HEK293 (cell line): ENCODE measurements at regions not wholly inside any gene's neighbourhood (a gene's known extent, or its start where the extent isn't known, plus 50 kb on each side); places are given as distances from the start of the nearest gene placed in this dataset.

Experiments
- CTCF ChIA-PET: fragments of 350-600 bp; formaldehyde crosslinking; extraction: SDS; loops from one replicate; lab custom pipeline; 2021; ENCODE audit warnings: antibody characterized with exemption; lab: Yijun Ruan, JAX
- POLR2A ChIA-PET: fragments of 300-600 bp; formaldehyde crosslinking; extraction: SDS; loops from one replicate; lab custom pipeline; 2020; ENCODE audit warnings: antibody characterized with exemption, inconsistent platforms; lab: Yijun Ruan, JAX
- H3K27ac ChIP-seq: fragments of 200-500 bp; sonication (Bioruptor generic); 2 replicates; pipeline ENCODE4 v1.5.1; 2014; ENCODE audit warnings: low read depth, low read length, control low read depth, inconsistent platforms; ENCODE audit errors: extremely low read depth
- H3K36me3 ChIP-seq, 2 experiments: fragments of 200-500 bp in 1 of 2; sonication (Bioruptor generic) in 1 of 2; 1 replicate in 1 of 2; 2 replicates in 1 of 2; pipeline ENCODE4 v1.5.1; 2014 to 2017; ENCODE audit warnings: inconsistent platforms in 2 of 2, low read length in 2 of 2; ENCODE audit not compliant: control insufficient read depth in 2 of 2, insufficient read depth in 1 of 2
- H3K4me1 ChIP-seq: fragments of 200-500 bp; sonication (Bioruptor generic); 2 replicates; pipeline ENCODE4 v1.5.1; 2014; ENCODE audit warnings: mild to moderate bottlenecking, low read length, inconsistent platforms; ENCODE audit not compliant: control insufficient read depth, insufficient read depth
- H3K4me3 ChIP-seq: 2 replicates; pipeline ENCODE4 v1.5.1; 2011; ENCODE audit warnings: low read depth, mild to moderate bottlenecking, control low read depth, low read length, moderate library complexity
- H3K9me3 ChIP-seq: fragments of 200-500 bp; sonication (Bioruptor generic); 2 replicates; pipeline ENCODE4 v1.5.1; 2014; ENCODE audit warnings: low read depth, low read length, inconsistent platforms; ENCODE audit not compliant: control insufficient read depth, insufficient read depth
- BCL11B ChIP-seq: fragments of 450-650 bp; formaldehyde crosslinking; IDR thresholded peaks from 2 replicates; pipeline ENCODE4 v1.5.1; 2016; ENCODE audit warnings: low read depth, missing biosample characterization, missing genetic modification characterization
- MYNN ChIP-seq: fragments of 450-650 bp; formaldehyde crosslinking; IDR thresholded peaks from 2 replicates; pipeline ENCODE4 v1.5.1; 2016; ENCODE audit warnings: missing biosample characterization, missing genetic modification characterization, borderline replicate concordance
- OSR2 ChIP-seq: fragments of 450-650 bp; formaldehyde crosslinking; IDR thresholded peaks from 2 replicates; pipeline ENCODE4 v1.5.1; 2016; ENCODE audit warnings: missing biosample characterization, missing genetic modification characterization
- SCRT2 ChIP-seq: fragments of 450-650 bp; formaldehyde crosslinking; IDR thresholded peaks from 2 replicates; pipeline ENCODE4 v1.5.1; 2016; ENCODE audit warnings: missing biosample characterization, missing genetic modification characterization
- ZBTB1 ChIP-seq: fragments of 450-650 bp; formaldehyde crosslinking; IDR thresholded peaks from 2 replicates; pipeline ENCODE4 v1.5.1; 2016; ENCODE audit warnings: missing biosample characterization, missing genetic modification characterization
- ZIC2 ChIP-seq: fragments of 450-650 bp; formaldehyde crosslinking; IDR thresholded peaks from 2 replicates; pipeline ENCODE4 v1.5.1; 2016; ENCODE audit warnings: missing biosample characterization, missing genetic modification characterization
- ZNF133 ChIP-seq: fragments of 450-650 bp; formaldehyde crosslinking; IDR thresholded peaks from 2 replicates; pipeline ENCODE4 v1.5.1; 2016; ENCODE audit warnings: missing biosample characterization, missing genetic modification characterization
- ZNF248 ChIP-seq: fragments of 450-650 bp; formaldehyde crosslinking; IDR thresholded peaks from 2 replicates; pipeline ENCODE4 v1.5.1; 2017; ENCODE audit warnings: missing biosample characterization, missing genetic modification characterization
- ZNF311 ChIP-seq: fragments of 450-650 bp; formaldehyde crosslinking; IDR thresholded peaks from 2 replicates; pipeline ENCODE4 v1.5.1; 2017; ENCODE audit warnings: missing biosample characterization, missing genetic modification characterization, borderline replicate concordance
- ZNF366 ChIP-seq: fragments of 450-650 bp; formaldehyde crosslinking; conservative IDR thresholded peaks from 2 replicates; pipeline ENCODE4 v1.5.1; 2016; ENCODE audit warnings: missing biosample characterization, missing genetic modification characterization
- ZNF510 ChIP-seq: fragments of 450-650 bp; formaldehyde crosslinking; IDR thresholded peaks from 2 replicates; pipeline ENCODE4 v1.5.1; 2018; ENCODE audit warnings: mild to moderate bottlenecking, missing genetic modification characterization, missing biosample characterization; ENCODE audit not compliant: insufficient replicate concordance
- ZNF777 ChIP-seq: fragments of 450-650 bp; formaldehyde crosslinking; IDR thresholded peaks from 2 replicates; pipeline ENCODE4 v1.5.1; 2017; ENCODE audit warnings: missing biosample characterization, missing genetic modification characterization, borderline replicate concordance
- TF ChIP-seq, protein P1 (sequence below): fragments of 450-650 bp; formaldehyde crosslinking; IDR thresholded peaks from 2 replicates; pipeline ENCODE4 v1.5.1; 2016; ENCODE audit warnings: missing biosample characterization, missing genetic modification characterization
- TF ChIP-seq, protein P2 (sequence below): fragments of 450-650 bp; formaldehyde crosslinking; IDR thresholded peaks from 2 replicates; pipeline ENCODE4 v1.5.1; 2016; ENCODE audit warnings: missing biosample characterization, missing genetic modification characterization, borderline replicate concordance
- TF ChIP-seq, protein P3 (sequence below): fragments of 450-650 bp; formaldehyde crosslinking; IDR thresholded peaks from 2 replicates; pipeline ENCODE4 v1.5.1; 2016; ENCODE audit warnings: missing biosample characterization, missing genetic modification characterization
- TF ChIP-seq, protein P4 (sequence below): fragments of 450-650 bp; formaldehyde crosslinking; IDR thresholded peaks from 2 replicates; pipeline ENCODE4 v1.5.1; 2016; ENCODE audit warnings: missing biosample characterization, missing genetic modification characterization

DNA sequence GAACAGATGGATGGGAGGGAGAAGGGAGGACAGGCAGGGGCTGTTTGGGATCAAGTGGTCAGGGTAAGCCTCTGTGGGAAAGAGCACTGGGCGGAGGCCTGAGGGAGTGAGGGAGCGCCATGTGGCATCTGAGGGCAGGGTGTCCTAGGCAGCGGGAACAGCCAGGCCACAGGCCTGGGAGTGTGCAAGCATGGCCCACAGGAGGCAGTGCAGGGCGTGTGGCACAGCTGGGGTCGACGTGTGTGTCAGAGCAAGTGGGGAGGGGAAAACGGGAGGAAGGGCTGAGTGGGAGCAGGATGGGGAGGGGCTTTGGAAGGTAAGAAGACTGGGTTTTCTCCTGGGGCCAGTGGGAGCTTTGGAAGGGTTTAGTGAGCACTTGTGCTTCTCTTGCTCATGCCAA is 143.4 kb downstream of the SYF2 start:
- no peak overlapping the region for H3K4me3 ChIP-seq
- H3K27ac ChIP-seq, result no peak overlapping the region
- H3K4me1 ChIP-seq, result no peaks in the 10 kb centered on the region
- H3K36me3 ChIP-seq, result no peaks in the 10 kb centered on the region
- CTCF ChIA-PET, result no interaction called here
- H3K9me3 ChIP-seq, result no peaks in the 10 kb centered on the region
- TF ChIP-seq ZIC2 (tag by site-specific recombination) (no peak), ZNF366 (tag by site-specific recombination) (no peak), ZNF777 (tag by site-specific recombination) (no peak), ZNF133 (tag by site-specific recombination) (no peak), ZNF311 (tag by site-specific recombination) (no peak), ZNF510 (tag by site-specific recombination) (no peak), ZNF248 (tag by site-specific recombination) (no peak), ZBTB1 (no peak), BCL11B (no peak), OSR2 (tag by site-specific recombination) (no peak)
- TF ChIP-seq, protein P1, sequence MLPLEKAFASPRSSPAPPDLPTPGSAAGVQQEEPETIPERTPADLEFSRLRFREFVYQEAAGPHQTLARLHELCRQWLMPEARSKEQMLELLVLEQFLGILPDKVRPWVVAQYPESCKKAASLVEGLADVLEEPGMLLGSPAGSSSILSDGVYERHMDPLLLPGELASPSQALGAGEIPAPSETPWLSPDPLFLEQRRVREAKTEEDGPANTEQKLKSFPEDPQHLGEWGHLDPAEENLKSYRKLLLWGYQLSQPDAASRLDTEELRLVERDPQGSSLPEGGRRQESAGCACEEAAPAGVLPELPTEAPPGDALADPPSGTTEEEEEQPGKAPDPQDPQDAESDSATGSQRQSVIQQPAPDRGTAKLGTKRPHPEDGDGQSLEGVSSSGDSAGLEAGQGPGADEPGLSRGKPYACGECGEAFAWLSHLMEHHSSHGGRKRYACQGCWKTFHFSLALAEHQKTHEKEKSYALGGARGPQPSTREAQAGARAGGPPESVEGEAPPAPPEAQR (tag by site-specific recombination), result no peak
- TF ChIP-seq, protein P2, sequence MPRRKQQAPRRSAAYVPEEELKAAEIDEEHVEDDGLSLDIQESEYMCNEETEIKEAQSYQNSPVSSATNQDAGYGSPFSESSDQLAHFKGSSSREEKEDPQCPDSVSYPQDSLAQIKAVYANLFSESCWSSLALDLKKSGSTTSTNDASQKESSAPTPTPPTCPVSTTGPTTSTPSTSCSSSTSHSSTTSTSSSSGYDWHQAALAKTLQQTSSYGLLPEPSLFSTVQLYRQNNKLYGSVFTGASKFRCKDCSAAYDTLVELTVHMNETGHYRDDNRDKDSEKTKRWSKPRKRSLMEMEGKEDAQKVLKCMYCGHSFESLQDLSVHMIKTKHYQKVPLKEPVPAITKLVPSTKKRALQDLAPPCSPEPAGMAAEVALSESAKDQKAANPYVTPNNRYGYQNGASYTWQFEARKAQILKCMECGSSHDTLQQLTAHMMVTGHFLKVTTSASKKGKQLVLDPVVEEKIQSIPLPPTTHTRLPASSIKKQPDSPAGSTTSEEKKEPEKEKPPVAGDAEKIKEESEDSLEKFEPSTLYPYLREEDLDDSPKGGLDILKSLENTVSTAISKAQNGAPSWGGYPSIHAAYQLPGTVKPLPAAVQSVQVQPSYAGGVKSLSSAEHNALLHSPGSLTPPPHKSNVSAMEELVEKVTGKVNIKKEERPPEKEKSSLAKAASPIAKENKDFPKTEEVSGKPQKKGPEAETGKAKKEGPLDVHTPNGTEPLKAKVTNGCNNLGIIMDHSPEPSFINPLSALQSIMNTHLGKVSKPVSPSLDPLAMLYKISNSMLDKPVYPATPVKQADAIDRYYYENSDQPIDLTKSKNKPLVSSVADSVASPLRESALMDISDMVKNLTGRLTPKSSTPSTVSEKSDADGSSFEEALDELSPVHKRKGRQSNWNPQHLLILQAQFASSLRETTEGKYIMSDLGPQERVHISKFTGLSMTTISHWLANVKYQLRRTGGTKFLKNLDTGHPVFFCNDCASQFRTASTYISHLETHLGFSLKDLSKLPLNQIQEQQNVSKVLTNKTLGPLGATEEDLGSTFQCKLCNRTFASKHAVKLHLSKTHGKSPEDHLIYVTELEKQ, result no peak
- TF ChIP-seq, protein P3, sequence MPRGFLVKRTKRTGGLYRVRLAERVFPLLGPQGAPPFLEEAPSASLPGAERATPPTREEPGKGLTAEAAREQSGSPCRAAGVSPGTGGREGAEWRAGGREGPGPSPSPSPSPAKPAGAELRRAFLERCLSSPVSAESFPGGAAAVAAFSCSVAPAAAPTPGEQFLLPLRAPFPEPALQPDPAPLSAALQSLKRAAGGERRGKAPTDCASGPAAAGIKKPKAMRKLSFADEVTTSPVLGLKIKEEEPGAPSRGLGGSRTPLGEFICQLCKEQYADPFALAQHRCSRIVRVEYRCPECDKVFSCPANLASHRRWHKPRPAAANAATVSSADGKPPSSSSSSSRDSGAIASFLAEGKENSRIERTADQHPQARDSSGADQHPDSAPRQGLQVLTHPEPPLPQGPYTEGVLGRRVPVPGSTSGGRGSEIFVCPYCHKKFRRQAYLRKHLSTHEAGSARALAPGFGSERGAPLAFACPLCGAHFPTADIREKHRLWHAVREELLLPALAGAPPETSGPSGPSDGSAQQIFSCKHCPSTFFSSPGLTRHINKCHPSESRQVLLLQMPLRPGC, result no peak
- TF ChIP-seq, protein P4, sequence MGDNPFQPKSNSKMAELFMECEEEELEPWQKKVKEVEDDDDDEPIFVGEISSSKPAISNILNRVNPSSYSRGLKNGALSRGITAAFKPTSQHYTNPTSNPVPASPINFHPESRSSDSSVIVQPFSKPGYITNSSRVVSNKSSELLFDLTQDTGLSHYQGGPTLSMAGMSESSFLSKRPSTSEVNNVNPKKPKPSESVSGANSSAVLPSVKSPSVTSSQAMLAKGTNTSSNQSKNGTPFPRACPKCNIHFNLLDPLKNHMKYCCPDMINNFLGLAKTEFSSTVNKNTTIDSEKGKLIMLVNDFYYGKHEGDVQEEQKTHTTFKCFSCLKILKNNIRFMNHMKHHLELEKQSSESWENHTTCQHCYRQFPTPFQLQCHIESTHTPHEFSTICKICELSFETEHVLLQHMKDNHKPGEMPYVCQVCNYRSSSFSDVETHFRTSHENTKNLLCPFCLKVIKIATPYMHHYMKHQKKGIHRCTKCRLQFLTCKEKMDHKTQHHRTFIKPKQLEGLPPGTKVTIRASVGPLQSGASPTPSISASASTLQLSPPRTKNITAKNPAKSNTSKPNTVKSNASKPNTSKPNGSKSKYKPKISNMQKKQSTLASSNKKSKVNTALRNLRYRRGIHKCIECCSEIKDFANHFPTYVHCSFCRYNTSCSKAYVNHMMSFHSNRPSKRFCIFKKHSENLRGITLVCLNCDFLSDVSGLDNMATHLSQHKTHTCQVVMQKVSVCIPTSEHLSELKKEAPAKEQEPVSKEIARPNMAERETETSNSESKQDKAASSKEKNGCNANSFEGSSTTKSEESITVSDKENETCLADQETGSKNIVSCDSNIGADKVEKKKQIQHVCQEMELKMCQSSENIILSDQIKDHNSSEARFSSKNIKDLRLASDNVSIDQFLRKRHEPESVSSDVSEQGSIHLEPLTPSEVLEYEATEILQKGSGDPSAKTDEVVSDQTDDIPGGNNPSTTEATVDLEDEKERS (tag by site-specific recombination), result no peak
- POLR2A ChIA-PET, result interaction anchor here (0.6 kb wide), 1 partner anchor 464 kb away, joined by 6 read pairs; no protein-coding TSS in a partner anchor

DNA sequence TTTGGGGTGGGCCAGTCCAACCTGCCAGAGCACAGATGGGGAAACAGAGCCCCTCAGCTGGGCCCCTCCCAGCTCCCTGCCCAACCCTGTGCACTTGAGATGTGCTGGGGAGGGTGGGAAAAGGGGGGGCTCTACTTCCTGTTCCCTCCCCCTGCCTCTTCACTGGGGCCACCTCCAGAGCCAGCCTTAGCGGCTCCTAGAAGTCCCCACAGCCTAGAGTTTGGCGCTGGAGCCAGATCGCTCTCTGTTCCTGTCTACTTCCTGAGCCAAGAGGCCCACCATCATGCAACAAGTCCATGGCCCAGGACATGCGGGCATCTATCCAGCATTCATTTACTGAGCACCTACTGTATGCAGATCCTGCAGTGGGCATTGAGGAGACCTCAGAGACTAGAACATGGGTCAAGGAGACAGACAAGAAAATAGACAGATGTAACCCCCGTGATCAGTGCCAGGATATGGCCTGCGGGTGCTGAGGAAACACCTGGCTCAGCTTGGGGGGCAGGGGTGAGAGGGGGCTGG is 144.1 kb downstream of the SYF2 start:
- no peaks in the 10 kb centered on the region for H3K4me1 ChIP-seq
- H3K4me3 ChIP-seq, result no peak overlapping the region
- H3K9me3 ChIP-seq, result no peaks in the 10 kb centered on the region
- no peak overlapping the region for H3K27ac ChIP-seq
- CTCF ChIA-PET, result interaction anchor here (1.7 kb wide), 1 partner anchor 13 kb away, joined by 6 read pairs; no protein-coding TSS in a partner anchor
- peak; percentile 27; the same call in 1 of the 2 replicates for TF ChIP-seq SCRT2 (tag by site-specific recombination)
- no peak for TF ChIP-seq MYNN
- no peaks in the 10 kb centered on the region for H3K36me3 ChIP-seq
- POLR2A ChIA-PET, result interaction anchor here (0.6 kb wide), 1 partner anchor 465 kb away, joined by 6 read pairs; no protein-coding TSS in a partner anchor
